GM18508 (cell line): ENCODE measurements at regions not wholly inside any gene's neighbourhood (a gene's known extent, or its start where the extent isn't known, plus 50 kb on each side); places are given as distances from the start of the nearest gene placed in this dataset.

ENCODE experiments used
- ATAC-seq: cut with Tn5 transposase; IDR thresholded peaks from one replicate; pipeline ENCODE4 v1.9.1; 2021; ENCODE audit warnings: moderate number of reproducible peaks; ENCODE audit not compliant: insufficient read depth, unreplicated experiment

GRCh38 chr14:97719931-97720330 is 922.7 kb downstream of the VRK1 start:
- ATAC-seq, result no peak

GRCh38 chr14:97723351-97723750 is 926.2 kb downstream of the VRK1 start:
- ATAC-seq, result no peak

- no peak for ATAC-seq
Measured at GRCh38 chr14:97723819-97724218, 926.6 kb downstream of the VRK1 start.

GRCh38 chr14:97724265-97724731 is 927.1 kb downstream of the VRK1 start:
- ATAC-seq, result no peak

GRCh38 chr14:97726676-97727075 is 929.5 kb downstream of the VRK1 start:
- no peak for ATAC-seq

- ATAC-seq, result no peak
Measured at GRCh38 chr14:97730706-97731105, 933.5 kb downstream of the VRK1 start.

- no peak for ATAC-seq
Measured at GRCh38 chr14:97731800-97732199, 934.6 kb downstream of the VRK1 start.

- ATAC-seq, result no peak
Measured at GRCh38 chr14:97747316-97747715, 950.1 kb downstream of the VRK1 start.

- no peak for ATAC-seq
Measured at GRCh38 chr14:97748616-97749015, 951.4 kb downstream of the VRK1 start.

GRCh38 chr14:97757491-97757890 is 960.3 kb downstream of the VRK1 start:
- ATAC-seq, result no peak

GRCh38 chr14:97760050-97760449 is 962.9 kb downstream of the VRK1 start:
- no peak for ATAC-seq

- ATAC-seq, result no peak
Measured at GRCh38 chr14:97762386-97762785, 965.2 kb downstream of the VRK1 start.

GRCh38 chr14:97771340-97772045 is 974.3 kb downstream of the VRK1 start:
- ATAC-seq, result no peak

- no peak for ATAC-seq
Measured at GRCh38 chr14:97773598-97773997, 976.4 kb downstream of the VRK1 start.

GRCh38 chr14:97776890-97777558 is 979.8 kb downstream of the VRK1 start:
- ATAC-seq, result no peak

GRCh38 chr14:97777622-97778355 is 980.6 kb downstream of the VRK1 start:
- ATAC-seq, result no peak

- no peak for ATAC-seq
Measured at GRCh38 chr14:97779140-97779539, 982.0 kb downstream of the VRK1 start.

GRCh38 chr14:97780804-97781203 is 983.6 kb downstream of the VRK1 start:
- ATAC-seq, result no peak

- no peak for ATAC-seq
Measured at GRCh38 chr14:97781961-97782360, 984.8 kb downstream of the VRK1 start.

GRCh38 chr14:97782871-97783414 is 985.8 kb downstream of the VRK1 start:
- ATAC-seq, result no peak

GRCh38 chr14:97785495-97785894 is 988.3 kb downstream of the VRK1 start:
- no peak for ATAC-seq
